ENCODE measurements at regions not wholly inside any gene's neighbourhood (a gene's known extent, or its start where the extent isn't known, plus 50 kb on each side); places are given as distances from the start of the nearest gene placed in this dataset.

GRCh38 chr10:110396284-110396651, 91.5 kb upstream of the SMNDC1 start:
- DNase-seq (ENCODE audit: low read depth, low spot score): no peak

DNA sequence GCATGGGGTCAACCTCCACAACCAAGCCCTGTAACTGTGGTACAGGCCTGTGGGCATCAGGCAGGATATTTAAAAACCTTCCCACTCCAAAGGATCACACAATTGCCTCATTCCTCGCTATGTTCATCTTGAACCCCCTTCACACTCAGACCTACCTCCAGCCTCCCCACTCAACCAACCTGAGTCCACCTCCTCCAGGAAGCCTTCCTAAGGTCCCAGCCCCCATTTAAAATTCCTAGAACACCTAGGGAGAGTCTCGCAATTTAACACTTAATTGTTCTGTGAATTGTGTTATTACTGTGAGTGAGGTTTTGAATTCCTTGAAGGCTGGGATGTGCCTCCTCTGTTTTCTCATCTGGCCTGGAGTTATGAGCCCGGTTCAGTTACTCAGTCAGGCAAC, 93.1 kb upstream of the SMNDC1 start:
- no peak for DNase-seq (ENCODE audit: low read depth, low spot score)

- DNase-seq (ENCODE audit: low read depth, low spot score): peak; percentile 98
Observed at GRCh38 chr10:110398419-110399105, 93.8 kb upstream of the SMNDC1 start.

DNA sequence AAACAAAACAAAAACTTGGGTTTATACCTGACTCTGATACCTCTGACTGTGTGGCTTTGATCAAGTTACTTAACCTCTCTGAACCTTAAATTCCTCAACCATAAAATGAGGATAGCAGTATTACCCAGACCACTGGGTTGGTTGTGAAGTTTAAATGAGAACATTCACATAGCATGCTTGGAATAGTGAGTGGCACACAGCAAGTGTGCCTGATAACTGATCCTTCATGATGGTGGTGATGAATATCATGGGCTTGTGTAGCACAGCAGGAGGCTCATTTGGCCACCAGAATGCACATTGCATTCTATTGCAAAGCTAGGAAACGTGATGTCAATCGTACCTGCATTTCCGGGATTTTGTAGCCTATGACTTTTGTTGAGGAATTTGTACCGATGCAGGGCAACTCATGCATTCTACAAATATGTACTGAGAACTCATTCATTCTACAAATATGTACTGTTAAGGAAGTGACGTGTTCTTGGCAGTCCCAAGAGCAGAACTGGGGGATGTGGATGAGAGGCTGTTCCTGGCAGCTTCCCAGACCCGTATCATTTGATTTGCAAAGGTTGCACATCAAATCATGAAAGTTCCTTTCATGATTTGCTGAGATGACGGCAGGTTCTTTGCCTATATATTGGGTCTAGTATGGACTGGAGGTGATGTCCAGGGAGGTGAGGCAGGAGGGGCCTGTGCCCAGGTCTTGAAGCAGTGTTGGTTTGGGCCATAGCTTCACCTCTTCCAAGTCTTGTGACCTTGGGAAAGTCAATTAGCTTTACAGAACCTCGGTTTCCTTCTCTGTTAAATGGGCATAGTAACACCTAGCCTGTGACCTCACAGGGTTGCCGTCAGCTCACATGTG, 94.6 kb upstream of the SMNDC1 start:
- DNase-seq (ENCODE audit: low read depth, low spot score): peak; percentile 98

DNA sequence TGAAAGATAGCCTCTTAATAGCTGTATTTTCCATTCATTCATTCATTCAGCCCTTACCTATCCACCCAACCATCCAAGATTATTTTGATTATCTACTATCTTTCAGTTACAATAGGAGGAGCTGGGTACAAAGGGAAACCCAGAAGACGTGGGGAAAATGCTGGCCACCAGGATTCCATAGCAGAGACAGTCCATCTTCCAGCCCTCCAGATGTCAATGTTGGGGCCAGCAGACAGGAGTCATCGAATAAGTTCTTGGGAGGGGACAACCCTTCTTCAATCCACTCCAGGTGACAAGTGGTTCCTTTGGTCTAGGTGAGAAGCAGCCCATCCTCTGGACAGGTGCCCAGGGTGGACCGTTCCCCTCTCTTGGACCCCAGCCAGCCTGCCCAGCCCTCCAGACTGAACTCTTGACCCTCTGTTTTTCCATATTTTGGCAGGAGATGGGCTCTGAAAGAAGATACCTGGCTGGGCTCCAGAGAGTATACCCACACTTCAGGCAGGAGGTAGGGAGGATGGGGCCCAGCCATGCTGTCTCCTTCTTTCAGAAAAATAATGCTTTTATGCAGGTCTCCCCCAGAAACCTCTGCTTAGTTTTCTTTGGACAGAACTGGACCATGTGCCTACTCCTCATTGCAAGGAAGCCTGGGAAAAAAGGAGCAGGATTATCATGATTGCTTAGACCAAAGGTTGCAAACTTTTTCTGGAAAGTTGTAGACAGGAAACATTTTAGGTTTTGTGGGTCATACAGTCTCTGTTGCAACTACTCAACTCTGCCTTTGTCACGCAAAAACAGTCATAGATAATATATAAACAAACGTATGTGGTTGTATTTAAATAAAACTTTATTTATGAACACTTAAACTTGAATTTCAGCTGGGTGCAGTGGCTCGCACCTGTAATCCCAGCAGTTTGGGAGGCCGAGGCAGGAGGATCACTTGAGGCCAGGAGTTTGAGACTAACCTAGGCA, 95.5 kb upstream of the SMNDC1 start:
- no peak for DNase-seq (ENCODE audit: low read depth, low spot score)

DNA sequence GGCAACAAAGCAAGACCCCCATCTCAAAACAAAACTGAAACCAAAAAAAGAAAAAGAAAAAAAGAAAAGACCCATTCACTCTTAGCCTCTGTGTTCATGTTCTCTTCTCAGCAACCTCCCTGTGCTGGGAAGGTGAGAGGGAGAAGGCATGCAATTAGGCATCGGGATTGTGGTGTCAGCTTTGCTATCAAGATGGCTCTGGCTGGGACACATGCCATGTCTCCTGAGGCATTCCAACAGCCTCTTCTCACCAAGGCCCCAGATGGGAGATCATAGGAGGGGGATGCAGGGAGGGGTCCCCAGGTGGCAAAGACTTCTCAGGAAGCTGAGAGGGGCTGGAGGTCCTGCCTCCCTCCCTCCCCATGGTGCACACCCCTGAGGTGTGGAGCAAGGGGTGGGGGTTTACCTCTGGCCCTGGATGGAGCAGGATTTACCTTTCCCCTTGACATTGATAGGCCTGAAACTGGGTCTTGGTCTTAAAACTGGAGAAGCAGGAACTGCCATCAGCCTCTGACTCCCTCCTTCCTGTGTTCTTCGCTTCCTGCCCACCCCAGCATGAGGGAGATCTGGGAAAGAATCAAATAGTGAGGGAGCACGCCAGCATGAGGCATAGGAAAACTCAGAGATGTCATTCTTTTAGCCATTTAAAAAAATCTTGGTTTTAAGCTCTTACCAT, 96.2 kb upstream of the DUSP5 start:
- DNase-seq (ENCODE audit: low read depth, low spot score): no peak

GRCh38 chr10:110402077-110402416, 95.7 kb upstream of the DUSP5 start:
- DNase-seq (ENCODE audit: low read depth, low spot score): no peak

DNA sequence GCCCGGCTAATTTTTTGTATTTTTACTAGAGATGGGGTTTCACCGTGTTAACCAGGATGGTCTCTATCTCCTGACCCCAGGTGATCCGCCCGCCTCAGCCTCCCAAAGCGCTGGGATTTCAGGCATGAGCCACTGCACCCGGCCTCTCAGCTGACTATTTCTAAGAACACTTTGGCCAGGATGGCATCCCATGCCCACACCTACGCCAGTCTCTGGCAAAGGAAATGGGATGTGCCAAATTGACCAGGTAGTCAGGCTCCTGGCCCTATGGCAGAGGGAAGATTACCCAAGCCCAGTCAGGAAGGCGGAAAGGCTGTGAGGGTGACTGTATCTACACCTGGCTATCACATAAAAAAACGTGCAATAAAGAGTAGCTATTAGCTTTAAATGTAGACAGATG, 94.1 kb upstream of the DUSP5 start:
- no peak for DNase-seq (ENCODE audit: low read depth, low spot score)

- DNase-seq (ENCODE audit: low read depth, low spot score): no peak
Observed at GRCh38 chr10:110404413-110404812, 93.3 kb upstream of the DUSP5 start.

- no peak for DNase-seq (ENCODE audit: low read depth, low spot score)
Observed at GRCh38 chr10:110404825-110405224, 92.9 kb upstream of the DUSP5 start.

GRCh38 chr10:110405380-110405779, 92.3 kb upstream of the DUSP5 start:
- no peak for DNase-seq (ENCODE audit: low read depth, low spot score)

- DNase-seq (ENCODE audit: low read depth, low spot score): no peak
Observed at GRCh38 chr10:110407301-110408170, 90.2 kb upstream of the DUSP5 start.

DNA sequence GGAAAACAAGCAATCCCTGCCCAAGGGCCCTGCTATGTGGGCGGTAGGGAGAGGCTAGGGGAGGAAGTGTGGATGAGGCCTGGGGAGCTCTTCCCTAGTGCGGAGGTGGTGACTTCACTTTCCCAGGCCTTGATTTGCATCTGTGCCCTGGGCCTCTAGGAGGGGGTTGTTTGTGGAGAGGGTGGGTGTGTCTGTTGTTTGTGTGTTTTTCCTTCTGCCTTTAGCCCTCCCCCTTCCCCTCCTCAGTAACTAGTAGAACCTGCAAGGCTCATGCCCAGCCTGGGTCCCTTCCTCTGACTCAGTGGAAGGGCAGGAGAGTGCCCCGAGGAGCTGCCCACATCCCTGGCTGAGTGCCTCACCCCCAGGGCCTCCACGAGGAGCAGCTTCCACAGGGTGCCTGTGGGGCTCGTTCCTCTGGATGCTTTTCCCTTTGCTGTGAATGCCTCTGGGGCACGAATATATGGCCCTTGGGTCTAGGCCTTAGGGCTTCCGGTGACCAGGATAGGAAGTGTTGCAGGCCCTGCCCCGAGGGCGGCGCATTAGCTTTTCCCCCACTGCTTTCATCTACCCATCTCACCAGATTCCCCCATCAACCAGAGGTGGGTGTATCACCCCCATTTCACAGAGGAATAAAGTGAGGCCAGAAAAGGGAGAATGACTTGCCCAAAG, 89.4 kb upstream of the DUSP5 start:
- no peak for DNase-seq (ENCODE audit: low read depth, low spot score)

DNA sequence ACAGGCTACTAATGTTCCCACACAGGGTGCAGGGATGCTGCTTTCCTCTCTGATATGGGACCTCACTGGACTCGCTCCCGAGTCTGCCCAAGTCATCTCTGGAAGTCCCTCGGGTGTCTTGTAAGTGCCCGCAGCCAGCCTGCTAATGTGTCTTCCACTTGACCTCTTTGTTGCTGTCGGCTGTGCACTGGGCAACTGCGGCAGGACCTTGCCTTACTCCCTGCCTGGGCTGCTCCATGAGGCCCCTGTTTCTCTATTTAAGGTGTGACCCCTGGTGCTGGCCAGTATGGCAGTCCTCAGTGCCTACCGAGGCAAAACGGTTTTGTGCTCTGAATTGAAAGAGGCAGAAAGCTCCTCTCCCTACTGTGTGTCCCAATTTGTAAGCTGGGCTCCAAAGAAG, 88.8 kb upstream of the DUSP5 start:
- no peak for DNase-seq (ENCODE audit: low read depth, low spot score)

DNA sequence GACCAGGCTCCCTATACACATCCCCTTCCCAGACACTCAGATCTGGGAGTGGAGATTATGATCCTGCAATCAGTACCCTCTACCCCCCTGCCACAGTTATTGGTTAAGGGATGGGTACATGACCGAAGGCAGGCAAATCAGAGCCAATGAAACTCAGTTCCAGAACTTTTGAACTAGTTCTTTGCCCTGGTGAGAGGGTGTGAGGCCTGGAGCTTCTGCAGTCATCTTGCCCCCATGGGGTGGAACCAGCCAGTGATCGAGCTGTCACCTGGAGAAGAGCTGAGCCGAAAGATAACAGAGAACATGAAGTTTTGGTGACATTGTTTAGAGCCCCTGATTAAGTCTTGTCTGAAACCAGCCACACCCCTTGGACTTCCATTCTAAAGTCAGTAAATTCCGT, 88.2 kb upstream of the DUSP5 start:
- DNase-seq (ENCODE audit: low read depth, low spot score): no peak

GRCh38 chr10:110409926-110410325, 87.8 kb upstream of the DUSP5 start:
- no peak for DNase-seq (ENCODE audit: low read depth, low spot score)

GRCh38 chr10:110410329-110411046, 87.2 kb upstream of the DUSP5 start:
- DNase-seq (ENCODE audit: low read depth, low spot score): peak; percentile 76

DNA sequence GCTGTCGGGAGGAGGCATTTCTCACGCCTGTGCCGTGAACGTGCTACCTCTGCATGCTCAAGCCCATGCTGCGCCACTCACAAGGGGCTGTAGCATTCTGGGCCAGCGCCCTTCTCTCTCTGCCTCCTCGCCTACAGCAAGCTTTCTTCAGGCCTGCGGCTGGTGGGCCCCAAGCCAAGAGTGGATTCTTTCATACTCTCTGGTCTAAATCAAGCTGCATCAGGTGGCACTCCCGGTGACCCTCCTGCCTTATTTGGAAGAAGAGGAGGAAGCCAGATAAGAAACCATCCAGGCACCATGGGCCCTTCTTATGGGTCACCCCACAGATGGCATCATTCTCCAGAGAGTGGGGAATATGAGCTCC, 86.7 kb upstream of the DUSP5 start:
- DNase-seq (ENCODE audit: low read depth, low spot score): no peak

- no peak for DNase-seq (ENCODE audit: low read depth, low spot score)
Observed at GRCh38 chr10:110413049-110413783, 84.5 kb upstream of the DUSP5 start.

Measured in pulmonary artery endothelial cell (primary cell).